OCI-LY3 (cell line): ENCODE measurements at regions not wholly inside any gene's neighbourhood (a gene's known extent, or its start where the extent isn't known, plus 50 kb on each side); places are given as distances from the start of the nearest gene placed in this dataset.

Experiments
- CTCF ChIP-seq: fragments of 200-600, 300-600 bp; sonication (generic); IDR thresholded peaks from 2 replicates; pipeline ENCODE4 v1.5.1; 2014; ENCODE audit warnings: antibody characterized with exemption, low read length, low read depth
- EZH2phosphoT487 ChIP-seq: fragments of 200-600 bp; shearing (Covaris generic); IDR thresholded peaks from 2 replicates; pipeline ENCODE4 v1.6.1; 2018; ENCODE audit warnings: antibody characterized with exemption, mixed run types, low read depth

GRCh38 chr9:80698725-80699410, 990.5 kb downstream of the TLE1 start:
- no peak for TF ChIP-seq CTCF
- TF ChIP-seq EZH2phosphoT487, result no peak
